GM19468 (cell line): ENCODE measurements at regions not wholly inside any gene's neighbourhood (a gene's known extent, or its start where the extent isn't known, plus 50 kb on each side); places are given as distances from the start of the nearest gene placed in this dataset.

Source experiments
- ATAC-seq: cut with Tn5 transposase; IDR thresholded peaks from one replicate; pipeline ENCODE4 v1.9.1; 2021; ENCODE audit warnings: mild to moderate bottlenecking, moderate library complexity, moderate number of reproducible peaks; ENCODE audit not compliant: unreplicated experiment; ENCODE audit errors: extremely low read depth

DNA sequence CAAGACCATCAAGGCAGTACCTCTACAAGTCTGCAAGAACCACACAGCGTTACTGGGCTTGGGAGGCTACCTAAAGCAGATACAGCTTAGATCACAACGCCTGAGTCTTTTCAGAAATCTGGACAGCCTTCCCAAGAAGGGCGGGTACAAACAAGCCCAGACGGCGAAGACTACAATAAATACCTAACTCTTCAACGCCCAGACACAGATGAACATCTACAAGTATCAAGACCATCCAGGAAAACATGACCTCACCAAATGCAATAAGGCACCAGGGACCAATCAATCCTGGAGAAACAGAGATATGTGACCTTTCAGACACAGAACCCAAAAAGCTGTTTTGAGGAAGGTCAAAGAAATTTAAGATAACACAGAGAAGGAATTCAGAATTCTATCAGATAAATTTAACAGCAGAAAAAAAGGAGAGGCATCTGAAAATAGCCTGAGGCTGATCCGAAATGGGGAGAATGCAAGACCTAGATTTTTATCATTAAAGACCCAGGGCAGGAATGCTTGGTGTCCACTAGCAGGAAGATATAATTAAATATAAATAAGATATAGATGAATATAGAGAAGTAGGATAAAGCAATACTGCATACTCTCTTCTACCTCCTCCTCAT, 131.7 kb upstream of the COL21A1 start:
- no peak for ATAC-seq

DNA sequence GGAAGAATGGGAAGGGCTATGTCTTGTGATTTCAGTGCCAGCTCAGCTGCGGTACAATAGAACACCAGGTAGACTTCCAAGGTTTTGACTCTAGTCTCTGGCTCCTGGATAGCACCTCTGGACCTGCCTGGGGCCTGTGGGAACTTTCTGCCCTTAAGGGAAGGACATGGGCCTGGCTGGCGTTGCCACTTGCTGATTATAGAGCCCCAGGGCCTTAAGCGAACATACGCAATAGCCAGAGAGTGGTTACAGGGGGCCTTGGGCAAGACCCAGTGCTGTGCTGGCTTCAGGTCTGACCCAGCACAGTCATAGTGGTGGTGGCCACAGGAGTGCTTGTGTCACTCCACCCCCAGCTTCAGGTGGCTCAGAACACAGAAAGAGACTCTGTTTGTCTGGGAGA, 131.1 kb upstream of the COL21A1 start:
- ATAC-seq: no peak

DNA sequence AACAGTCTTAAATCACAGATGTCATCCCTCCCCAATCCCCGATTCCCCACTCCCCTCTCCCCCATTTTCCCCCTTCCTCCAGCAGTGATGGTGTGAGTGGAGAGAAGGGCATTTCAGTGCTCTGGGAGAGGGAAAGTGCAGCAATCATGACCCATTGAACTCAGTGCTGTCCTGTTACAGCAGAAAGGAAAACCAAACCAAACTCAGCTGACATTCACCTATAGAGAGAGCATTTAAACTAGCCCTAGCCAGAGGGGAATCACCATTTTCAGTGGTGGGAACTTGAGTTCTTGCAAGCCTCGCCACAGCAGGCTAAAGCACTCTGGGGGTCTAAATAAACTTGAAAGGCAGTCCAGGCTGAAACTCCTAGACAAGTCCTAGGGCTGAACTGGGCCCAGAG, 129.9 kb upstream of the COL21A1 start:
- no peak for ATAC-seq

DNA sequence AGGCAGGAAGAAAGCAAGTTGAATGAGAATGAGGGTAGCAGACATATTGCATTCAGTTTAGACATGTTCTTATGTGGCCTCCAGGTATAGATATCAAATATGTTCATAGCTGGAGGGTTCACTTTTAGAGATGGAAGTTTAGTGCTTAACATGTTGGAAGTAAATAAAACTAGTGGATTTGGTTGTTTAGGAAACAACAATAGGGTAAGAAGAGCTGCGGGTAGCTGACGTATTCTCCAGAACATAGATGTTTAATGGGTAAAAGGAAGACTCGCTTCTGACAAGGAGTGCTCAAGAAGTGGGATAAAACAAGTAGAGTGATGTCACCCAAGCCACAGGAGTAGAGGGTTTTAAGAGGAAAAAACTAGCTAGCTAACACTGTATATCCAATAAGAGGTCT, 128.4 kb upstream of the COL21A1 start:
- ATAC-seq: no peak

DNA sequence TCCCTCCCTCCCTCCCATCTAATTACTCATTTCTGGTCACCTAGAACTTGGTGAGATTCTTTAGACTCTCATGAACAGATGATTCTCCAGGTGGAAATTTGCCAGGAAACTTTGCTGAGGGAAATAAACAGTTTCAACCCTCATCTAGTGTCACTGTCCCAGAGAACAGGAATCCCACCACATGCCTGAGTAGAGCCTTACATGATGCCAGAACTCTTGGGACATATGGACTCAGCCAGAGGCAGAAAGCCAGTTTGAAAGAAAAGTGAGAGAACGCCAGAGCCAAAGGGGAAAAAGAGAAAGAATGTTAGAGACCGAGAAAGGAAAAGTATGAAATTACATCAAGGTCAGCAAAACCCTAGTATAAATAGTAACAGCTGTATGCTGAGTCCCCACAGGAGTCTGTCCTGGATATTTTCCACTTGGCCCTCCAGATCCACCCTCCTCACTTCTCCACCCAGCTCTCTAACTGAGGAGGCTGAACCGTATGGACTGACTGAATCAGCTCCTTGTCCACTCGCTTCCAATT, 127.5 kb upstream of the COL21A1 start:
- no peak for ATAC-seq

DNA sequence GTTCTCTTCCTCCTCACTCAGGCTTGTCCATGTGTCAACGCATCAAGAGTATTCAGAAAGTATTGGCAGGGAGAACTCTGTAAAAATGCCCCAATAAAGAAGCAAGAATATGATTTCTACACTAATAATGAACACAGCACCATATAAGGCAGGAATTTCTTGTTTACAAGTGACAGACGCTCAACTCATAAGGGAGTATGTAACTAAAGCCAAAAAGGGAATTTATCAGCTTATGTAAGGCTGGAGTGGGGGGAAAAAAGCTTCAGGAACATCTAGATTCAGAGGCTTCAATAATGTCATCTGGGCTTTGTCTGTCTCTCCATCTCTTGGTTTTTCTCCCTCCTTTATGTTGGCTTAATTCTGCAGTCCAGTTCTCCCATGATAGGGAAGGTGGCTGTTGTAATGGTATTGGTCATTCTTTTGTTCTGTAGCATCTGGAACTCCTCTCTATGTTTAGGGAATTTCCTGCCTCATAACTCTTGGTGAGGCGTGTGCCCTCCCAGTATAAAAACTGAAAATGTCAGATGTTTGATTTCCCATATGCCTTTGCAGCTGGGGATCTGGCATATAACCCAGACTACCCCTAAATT, 125.1 kb upstream of the COL21A1 start:
- no peak for ATAC-seq

DNA sequence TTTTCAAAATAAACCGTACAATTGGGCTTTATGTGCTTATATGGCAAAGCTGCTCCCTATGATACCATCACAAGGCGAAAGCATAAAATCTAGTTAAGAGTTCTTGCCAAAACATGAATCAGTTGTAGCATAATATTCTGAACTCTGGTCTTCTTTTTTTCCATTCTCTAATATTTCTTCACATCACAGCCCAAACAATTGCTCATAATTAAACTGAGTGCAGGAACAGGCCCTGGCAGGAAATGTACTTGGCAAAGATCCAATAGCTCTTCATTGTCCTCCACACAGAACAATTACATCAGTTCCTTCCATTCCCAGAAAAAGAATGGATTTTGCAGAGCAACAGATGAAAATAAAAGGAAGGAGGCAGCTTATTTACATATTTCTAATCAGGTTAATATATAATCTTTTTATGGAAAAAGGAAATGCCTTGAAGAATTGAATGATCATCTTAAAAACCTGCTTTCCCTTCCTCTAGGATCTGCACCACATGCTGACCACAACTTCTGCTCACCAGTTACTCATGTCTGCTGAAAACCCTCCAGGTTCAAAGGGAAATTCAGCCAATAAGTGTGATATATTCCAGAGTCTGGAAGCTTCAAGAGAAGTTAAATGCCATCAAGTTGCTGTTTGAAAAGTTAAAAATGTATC, 123.3 kb upstream of the COL21A1 start:
- peak; percentile 85 for ATAC-seq

DNA sequence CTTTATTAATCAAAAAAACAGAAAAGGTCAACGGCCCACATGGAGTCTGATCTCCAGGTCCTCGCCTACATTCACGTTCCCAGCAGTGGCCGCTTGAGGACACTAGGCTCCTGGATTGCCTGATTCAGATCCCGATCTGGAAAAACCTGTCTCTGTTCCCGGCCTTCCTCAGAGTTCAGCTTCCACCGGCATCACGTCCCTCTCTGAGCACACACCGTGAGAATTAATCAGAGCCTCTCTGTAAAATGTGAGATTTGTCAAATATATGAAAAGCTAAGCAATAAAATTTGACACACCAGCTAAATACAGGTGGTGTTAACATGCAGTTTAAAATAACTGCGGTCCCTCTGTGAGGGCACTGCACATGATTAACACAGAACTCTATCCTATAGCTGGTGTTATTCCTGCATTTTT, 122.8 kb upstream of the COL21A1 start:
- ATAC-seq: no peak

DNA sequence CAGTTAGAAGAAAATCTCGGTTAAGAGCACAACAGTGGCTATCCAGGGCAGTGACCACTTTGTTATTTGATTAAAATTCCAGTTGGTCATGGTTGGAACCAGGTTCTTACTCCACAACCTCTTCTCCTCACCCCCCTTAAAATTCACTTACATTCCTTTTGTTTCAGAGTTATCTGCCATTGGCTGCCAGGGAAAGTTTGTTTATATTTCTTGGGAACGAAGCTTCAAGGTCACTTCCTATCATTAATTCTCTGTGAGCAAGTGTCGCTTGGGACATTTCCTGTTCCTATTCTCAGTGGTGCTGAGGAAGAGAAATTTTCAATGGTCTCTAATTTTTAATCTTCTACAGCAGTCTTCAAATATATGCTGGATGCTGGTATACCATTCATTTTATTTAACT, 121.1 kb upstream of the COL21A1 start:
- no peak for ATAC-seq

DNA sequence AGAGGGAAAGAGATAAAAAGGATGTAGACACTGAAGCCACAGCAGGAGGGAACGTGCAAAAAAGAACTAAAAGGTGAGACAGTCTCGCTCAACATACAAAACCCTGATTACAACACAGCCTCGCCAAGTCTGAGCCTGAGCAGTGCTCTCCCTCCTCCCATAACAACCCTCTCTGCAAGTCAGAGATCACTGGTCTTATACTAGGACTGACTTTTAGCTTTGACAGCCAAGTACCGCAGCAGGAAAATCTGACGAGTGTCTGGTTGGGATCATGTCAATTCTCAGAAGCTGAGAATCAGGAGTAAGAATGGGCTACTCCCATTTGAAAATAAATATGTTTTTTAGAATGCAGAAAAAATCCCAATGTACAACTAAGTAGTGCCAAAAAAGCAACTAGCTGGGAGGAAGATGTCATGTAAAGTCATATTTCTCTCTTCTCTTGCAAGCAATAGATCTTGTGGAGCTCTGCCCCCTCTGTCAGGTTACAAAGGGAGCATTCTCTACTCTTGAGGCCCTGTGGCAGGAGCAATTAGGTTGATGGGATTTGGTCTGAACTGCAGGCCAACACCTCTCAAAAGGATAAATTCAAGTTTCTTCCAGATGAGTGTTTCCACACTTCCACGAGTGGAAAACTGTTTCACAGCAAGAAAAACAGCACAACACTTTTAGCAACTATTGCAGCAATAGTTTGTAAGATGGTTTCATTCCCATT, 118.9 kb upstream of the COL21A1 start:
- ATAC-seq: no peak

DNA sequence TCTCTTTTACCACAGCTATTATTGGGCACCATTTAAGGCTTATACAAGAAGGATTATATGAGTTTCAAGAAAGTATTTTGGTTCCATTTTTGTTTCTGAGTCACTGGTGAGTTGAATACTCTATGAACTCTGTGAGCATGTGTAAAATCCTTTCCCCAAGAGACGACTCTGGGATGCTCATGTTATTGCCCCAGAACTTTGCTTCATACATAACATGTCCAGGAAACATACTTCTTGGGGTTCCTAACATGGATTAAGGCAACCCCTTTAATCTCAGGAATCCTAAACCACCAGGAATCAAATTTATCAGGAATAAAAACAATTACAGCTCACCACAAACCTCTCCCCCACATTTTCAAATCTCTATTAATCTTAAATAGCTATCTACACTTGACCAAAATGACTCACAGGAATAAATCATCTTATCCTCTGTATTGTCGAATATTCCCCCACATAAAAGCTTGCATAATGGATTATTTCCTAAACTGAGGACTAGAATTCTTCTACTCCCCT, 117.5 kb upstream of the COL21A1 start:
- ATAC-seq: no peak

DNA sequence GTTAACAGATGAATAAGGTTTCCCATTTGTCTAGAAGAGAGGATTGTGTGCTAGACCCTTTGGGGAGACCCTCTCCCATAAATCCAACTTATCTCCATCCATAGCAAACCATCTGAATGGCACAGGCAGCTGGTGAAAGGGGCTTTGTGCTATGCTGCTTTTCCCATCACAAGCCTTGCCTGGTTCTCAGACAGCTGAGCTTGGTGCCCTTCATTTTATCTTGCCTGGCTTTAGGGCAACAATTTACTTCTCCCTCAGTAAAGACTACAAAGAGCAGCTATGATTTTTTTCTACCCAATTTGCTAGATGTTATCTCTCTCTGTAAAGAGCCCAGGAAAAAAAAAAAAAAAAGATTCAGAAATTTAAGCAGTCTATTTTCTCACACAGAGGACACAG, 117.0 kb upstream of the COL21A1 start:
- no peak for ATAC-seq

DNA sequence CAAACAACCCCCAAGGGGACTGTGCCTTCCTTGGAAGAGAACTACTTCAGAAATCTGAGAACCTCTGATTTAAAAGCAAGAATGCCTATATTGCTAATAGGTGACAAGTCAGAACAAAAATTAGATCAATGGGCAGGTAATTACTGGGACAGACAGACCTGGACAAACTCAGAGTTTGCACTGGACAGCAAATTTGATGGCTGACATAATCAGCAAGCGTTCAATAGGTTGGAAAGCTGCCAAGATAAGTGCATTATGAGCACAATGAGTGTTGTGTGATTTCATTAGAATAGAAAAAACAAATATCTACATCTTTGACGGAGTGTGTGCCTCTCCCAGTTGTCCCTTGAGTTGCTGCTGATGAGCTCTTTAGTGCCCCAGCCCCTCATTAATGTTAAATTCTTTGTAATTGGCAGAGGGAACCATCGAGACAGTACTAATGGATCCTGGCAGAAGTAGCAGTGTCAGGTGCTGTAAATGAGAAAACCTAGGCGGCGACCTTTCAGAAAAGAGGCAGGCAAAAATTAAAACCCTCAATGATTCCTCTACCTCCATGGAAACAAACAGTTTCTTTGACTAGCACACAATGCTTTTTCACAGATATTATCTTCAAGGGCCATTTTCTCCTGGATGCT, 116.5 kb upstream of the COL21A1 start:
- no peak for ATAC-seq

DNA sequence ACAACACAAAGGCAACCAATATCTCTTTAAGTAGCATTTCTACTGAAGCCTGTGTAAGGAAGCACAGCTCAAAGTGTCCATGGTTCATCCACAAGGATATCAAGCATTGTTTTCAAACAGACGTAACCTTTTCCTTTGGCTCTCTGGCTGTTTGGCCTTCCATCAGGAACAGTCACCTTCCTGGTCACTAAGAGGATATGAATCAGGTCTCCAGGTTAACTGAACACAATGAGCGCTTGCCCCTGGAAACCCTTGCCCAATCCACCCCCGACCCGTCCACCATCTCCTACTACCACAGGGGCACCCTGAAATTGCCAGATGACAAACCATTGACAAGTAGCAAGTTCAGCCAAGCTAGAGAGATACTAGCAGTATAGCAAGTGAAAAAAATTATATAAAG, 114.4 kb upstream of the COL21A1 start:
- no peak for ATAC-seq

DNA sequence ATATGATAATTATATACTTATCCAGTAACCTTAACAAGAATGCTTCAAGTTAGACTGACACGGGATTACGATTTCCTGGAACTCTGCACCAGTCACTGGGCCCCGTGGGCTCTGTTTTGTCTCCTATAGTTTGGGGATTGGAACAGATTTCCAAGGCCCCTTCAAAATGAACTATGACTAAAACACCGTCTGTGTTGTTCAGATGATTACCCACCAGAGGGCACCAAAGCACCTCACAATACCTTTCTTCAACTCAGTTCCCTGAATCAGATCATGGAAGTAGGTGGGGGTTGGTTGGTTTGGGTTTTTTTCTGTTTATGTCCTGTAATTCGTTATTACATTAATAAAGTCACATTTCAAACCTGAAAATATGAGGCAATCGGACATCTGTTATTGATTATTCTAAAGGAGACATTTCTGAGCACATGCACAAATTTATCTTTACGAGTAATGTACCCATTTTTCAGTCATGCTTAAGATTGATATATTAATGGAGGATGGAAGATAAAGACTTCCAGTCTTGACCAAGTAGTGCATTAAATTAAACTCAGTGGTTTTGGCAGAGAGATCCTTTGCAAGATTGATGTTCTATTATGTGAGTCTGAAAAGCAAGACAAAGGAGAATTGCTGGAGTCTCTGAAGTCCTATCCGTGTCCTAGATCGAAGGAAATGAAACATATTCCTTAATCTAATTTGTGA, 112.0 kb upstream of the COL21A1 start:
- peak; percentile 62 for ATAC-seq

DNA sequence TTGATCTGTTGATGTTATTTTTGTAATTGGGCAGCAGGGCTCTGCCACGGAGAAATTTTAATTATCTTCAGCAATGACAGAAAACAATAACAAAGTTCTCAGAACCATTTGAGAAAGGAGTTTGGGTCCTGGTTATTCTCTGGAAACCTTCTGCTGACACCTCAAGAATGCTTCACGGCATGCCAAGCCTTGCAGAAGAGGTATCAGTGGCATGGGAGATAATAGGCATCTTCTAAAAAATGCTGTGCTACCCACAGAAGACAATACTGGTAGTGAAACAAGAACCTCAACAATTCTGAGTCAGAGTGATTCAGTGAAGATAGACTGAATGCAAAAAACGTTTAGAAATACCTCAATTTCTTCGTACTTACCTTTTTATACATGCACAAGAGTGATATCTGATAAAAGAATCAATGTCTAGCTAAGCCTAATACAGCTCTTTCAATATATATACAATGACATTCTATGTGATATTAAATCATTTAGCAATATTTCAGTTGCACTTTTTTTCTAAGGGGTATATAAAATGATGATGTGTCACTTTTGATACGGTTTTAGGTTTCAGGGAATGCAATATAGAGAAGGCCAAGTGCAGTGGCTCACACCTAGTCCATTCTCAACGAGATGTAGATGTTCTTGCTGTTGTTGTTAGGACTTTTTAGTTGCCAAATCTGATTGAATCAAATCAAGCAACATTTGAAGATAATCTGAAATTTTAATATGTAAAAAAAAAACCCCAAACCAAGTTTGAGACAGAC, 110.4 kb upstream of the COL21A1 start:
- ATAC-seq: peak; percentile 37

DNA sequence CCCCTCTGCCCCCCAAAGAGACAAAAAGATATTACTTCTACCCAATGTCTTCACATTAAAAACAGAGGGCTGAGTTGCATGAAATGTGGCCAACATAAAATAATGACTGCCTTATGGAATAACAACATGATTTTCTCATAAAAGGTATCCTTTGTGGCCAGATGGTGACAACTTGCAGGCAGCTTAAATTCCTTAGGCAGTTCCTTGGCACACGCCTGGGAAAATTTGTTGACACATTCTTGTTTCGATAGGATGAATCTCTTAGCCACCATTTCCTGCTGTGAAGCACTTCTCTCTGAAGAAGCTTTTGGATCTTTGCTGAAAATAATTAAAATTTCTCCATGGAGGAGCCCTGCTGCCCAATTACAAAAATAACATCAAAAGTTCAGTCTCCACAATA, 109.0 kb upstream of the COL21A1 start:
- no peak for ATAC-seq

DNA sequence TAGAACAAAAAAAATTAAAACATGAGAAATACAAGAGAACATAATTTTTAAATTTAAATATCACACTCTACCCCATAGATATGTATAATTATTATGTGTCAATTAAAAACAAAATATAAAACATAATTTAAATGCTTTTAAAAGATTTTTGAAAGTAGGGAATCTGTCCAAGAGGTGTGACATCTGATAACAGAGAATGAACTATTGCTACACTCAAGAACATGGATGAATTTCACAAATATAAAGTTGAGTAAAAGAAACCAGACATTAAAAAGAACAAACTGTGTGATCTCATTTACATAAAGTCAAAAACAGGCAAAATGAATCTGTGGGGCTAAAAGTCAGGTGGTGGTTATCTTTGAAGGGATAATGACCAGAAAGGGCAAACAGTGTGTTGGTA, 106.5 kb upstream of the COL21A1 start:
- ATAC-seq: no peak

DNA sequence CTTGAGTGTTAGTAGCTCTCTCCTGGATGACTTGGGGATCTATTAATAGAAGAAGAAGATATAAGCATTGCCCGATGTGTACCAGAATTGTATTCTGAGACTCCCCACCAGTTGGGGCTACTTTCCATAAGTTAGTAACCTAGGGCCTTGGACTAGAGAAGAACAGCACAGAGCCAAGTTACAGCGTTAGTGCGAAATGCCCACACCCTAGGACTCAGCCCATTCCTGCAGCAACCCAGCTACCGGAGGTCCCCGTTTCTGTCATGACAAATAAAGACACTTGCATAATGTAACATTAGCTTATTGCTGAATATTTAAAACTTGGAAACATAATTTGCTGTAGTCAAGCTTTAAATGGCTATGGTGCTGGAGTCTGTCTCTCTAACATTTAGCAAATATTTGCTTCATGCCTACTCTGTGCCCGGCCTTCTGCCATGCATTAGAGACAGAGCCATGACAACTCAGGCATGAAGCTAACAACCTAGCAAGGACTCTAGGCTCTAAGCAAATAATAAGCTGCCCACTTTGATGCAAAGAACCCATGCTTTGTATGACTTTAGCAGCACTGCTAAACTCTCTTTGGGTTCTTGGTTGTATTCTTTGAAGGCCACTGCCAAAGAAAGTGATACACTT, 103.4 kb upstream of the COL21A1 start:
- no peak for ATAC-seq
